Fibroblast of pulmonary artery (primary cell): ENCODE measurements at regions not wholly inside any gene's neighbourhood (a gene's known extent, or its start where the extent isn't known, plus 50 kb on each side); places are given as distances from the start of the nearest gene placed in this dataset.

Source experiments
- DNase-seq: peaks from one replicate; pipeline ENCODE4 v3.0.0-alpha.2; 2010; ENCODE audit warnings: low read depth
- H3K4me3 ChIP-seq: replicated peaks from 2 replicates; pipeline ENCODE4 v1.5.1; 2011; ENCODE audit warnings: low read depth, mild to moderate bottlenecking, control low read depth, low read length, moderate library complexity
- CTCF ChIP-seq: IDR thresholded peaks from 2 replicates; pipeline ENCODE4 v1.5.1; 2011; ENCODE audit warnings: mild to moderate bottlenecking, control low read depth, low read length, inconsistent platforms; ENCODE audit errors: missing control alignments

- peak overlapping the region; percentile 25 for H3K4me3 ChIP-seq
- peak; percentile 5 for DNase-seq
- TF ChIP-seq CTCF = no peak
Observed at GRCh38 chr7:157077986-157078644, 60.6 kb upstream of the UBE3C start.

- no peak for DNase-seq
- TF ChIP-seq CTCF = no peak
- H3K4me3 ChIP-seq = no peak overlapping the region
Observed at GRCh38 chr7:157079116-157079515, 59.6 kb upstream of the UBE3C start.

GRCh38 chr7:157080111-157080730 is 58.5 kb upstream of the UBE3C start:
- TF ChIP-seq CTCF = no peak
- no peak overlapping the region for H3K4me3 ChIP-seq
- no peak for DNase-seq

GRCh38 chr7:157086508-157087187 is 52.1 kb upstream of the UBE3C start:
- H3K4me3 ChIP-seq = no peak overlapping the region
- no peak for DNase-seq
- TF ChIP-seq CTCF = no peak

- TF ChIP-seq CTCF = no peak
- no peak overlapping the region for H3K4me3 ChIP-seq
- no peak for DNase-seq
Observed at GRCh38 chr7:157087646-157088045, 51.1 kb upstream of the UBE3C start.

- H3K4me3 ChIP-seq = no peak overlapping the region
- no peak for TF ChIP-seq CTCF
- DNase-seq = no peak
Observed at GRCh38 chr7:157088136-157088535, 50.6 kb upstream of the UBE3C start.
